HTR-8/SVneo (cell line): ENCODE measurements at regions not wholly inside any gene's neighbourhood (a gene's known extent, or its start where the extent isn't known, plus 50 kb on each side); places are given as distances from the start of the nearest gene placed in this dataset.
"Not testable (repeated sequence)": the region's sequence is repeated elsewhere in the genome, so short reads cannot be mapped to it uniquely, and the experiment has no call there.

Experiments used
- DNase-seq: peaks from one replicate; pipeline ENCODE4 v3.0.0; 2011; ENCODE audit warnings: low spot score, mixed read lengths; ENCODE audit not compliant: insufficient read length
- FAIRE-seq: peaks from 2 replicates; lab custom pipeline; 2011; peaks lifted over from hg19 to GRCh38; lab: Jason Lieb, UNC

- no peak for DNase-seq
- no peak for FAIRE-seq
Measured at GRCh38 chr5:127133071-127133470, 59.8 kb upstream of the C5orf63 start.

DNA sequence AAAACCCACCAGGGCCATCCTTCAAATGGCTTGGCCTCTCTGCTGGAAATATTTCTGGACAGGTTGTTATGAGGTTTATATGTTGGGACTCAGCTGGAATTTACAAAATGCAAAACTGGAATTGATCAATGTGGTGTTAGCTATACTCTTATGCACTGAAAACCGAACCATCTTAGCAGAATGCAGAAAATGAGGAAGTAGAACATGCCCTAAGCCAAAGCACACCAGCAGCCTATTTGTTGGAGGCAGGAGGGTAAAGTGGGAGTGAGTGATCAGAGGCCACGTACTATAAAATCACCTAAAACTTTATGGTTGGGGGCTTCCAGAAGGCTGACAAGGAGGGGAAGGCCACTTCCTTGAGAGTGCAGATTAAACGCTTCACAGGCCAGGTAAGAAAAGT is 63.6 kb upstream of the C5orf63 start:
- DNase-seq (no peak), FAIRE-seq (no peak)

GRCh38 chr5:127143722-127144121 is 70.4 kb upstream of the C5orf63 start:
- FAIRE-seq = no peak
- no peak for DNase-seq

- DNase-seq (no peak), FAIRE-seq (no peak)
Measured at GRCh38 chr5:127153031-127153430, 79.7 kb upstream of the C5orf63 start.

DNA sequence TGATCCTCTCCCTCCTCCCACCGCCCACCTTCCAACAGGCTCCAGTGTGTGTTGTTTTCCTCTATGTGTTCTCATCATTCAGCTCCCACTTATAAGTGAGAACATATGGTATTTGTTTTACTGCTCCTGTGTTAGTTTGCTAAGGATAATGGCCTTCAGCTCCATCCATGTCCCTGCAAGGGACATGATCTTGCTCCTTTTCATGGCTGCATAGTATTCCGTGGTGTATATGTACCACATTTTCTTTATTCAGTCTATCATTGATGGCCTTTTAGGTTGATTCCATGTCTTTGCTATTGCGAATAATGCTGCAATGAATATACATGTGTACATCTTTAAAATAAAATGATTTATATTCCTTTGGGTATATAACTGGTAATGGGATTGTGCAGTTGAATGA is 80.2 kb upstream of the C5orf63 start:
- no peak for DNase-seq
- no peak for FAIRE-seq

GRCh38 chr5:127163750-127164149 is 90.4 kb upstream of the C5orf63 start:
- FAIRE-seq (no peak), DNase-seq (no peak)

DNA sequence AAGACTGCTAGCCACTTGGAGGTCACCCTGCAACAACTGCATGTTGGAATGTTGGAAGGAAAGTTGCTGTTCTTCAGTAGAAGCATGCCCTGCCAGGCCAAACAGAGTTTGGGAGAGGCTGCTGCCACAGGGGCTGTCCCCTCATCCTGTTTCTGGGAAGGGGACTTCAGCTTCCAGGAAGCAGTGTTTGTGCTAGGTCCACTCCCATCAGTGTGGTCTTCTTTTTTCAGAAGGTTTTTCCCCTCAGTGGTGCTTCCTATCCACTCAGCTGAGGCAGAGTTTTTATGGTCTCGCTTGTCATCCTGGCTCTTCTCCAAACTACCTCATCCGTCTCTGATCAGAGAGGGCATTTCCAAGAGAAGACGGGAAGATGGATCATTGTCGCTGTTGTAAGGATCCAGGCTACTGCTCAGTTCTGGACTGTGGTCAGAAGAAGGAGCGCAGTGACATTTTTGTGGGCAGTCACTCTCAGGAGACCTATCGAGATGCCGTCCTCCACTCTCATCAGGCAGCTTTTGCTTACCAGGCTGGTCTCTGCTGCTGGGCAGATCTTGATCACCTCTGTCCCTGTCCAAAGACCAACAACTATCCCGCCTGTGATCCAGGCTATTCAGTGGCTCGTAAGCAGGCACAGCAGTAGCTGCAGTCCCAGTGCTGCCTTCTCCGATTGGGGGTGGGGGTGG is 97.8 kb upstream of the C5orf63 start:
- FAIRE-seq (no peak), DNase-seq (no peak)

DNA sequence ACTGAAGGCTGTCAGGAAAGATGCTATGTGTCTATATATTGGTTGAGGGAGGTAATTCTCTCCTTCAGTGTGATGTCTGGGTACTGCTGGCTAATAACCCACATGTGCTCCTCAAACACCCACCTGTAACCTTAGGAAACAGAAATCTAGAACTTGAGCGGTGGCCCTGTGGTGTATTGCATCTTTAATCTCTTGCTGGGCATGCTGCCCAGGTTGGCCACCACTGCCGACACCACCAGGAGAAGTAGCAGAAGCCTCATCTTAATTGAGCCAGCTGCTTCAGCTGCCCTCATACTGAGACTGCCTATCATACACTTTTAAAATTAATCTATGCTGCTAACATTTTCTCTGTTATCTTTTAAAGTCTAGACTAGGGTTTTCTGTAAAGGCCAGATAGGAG is 103.5 kb upstream of the C5orf63 start:
- DNase-seq (no peak), FAIRE-seq (no peak)

DNA sequence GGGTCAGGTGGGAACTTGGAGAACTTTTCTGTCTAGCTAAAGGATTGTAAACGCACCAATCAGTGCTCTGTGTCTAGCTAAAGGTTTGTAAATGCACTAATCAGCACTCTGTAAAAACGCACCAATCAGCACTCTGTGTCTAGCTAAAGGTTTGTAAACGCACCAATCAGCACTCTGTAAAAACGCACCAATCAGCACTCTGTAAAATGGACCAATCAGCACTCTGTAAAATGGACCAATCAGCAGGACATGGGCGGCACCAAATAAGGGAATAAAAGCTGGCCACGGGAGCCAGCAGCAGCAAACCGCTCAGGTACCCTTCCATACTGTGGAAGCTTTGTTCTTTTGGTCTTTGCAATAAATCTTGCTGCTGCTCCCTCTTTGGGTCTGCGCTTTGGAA is 108.0 kb upstream of the MEGF10 start:
- not testable (repeated sequence) for FAIRE-seq

GRCh38 chr5:127183332-127183731 is 107.3 kb upstream of the MEGF10 start:
- DNase-seq = no peak
- FAIRE-seq = no peak

More for the DNA sequence above, 108.0 kb upstream of the MEGF10 start:
- not testable (repeated sequence) for DNase-seq

GRCh38 chr5:127184851-127185250 is 105.7 kb upstream of the MEGF10 start:
- FAIRE-seq = no peak
- DNase-seq = no peak

DNA sequence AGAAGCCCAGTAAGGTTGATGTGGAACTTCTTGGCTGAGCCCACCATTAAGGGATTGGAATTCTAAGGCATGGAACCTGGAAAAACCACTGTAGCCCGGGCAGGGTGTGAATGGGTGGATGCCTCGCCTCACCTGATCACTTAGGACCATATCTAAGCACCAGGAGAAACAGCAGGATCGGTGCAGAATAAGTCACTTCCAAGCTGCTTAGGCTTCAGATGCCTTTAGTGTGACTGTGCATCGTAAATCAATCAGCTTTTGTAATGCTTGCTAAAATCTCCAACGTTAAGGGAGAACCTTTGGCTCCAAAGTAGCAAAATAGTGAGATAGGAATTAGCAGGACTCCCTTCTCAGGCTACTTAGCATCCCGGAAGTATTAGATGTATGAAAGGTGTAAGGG is 103.9 kb upstream of the MEGF10 start:
- FAIRE-seq = peak; percentile 59

DNA sequence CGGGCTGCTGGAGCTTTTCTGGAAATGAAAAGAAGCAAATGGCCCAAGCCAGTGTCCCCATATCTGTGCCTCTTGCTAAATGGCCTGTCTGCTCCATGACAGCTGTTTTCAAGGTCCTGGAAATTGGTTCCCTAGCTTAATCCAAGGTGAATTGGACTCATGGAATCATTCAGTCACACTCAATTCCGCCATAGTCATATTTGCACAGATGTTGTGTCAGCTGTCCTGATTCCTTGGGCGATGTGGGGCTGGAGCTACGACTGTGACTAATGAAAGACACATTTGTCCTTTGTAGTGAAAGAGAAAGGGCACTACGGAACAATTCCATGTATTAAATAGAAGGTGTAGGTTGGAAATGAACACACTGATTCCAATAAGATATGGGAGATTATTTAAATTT is 102.9 kb upstream of the MEGF10 start:
- no peak for DNase-seq
- FAIRE-seq = no peak

More for the DNA sequence above, 103.9 kb upstream of the MEGF10 start:
- DNase-seq = peak; percentile 57

DNA sequence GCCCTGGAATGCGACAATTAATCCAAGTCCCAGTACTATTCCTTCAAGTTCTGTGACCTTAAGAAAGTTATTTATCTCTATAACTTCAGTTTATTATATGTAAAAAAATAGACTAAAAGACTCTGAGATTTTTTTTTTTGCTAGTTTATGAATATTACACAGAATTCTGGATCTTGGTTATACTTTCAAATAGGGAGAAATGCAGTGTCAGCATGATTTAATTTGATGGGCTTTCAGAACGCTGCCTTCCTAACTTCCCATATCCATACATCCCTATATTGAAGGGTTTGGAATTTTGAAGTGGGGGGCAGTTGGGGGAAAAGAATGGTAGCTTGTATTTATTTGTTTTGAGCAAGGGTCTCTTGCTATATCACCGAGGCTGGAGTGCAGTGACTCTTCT is 98.4 kb upstream of the MEGF10 start:
- DNase-seq (no peak), FAIRE-seq (no peak)

DNA sequence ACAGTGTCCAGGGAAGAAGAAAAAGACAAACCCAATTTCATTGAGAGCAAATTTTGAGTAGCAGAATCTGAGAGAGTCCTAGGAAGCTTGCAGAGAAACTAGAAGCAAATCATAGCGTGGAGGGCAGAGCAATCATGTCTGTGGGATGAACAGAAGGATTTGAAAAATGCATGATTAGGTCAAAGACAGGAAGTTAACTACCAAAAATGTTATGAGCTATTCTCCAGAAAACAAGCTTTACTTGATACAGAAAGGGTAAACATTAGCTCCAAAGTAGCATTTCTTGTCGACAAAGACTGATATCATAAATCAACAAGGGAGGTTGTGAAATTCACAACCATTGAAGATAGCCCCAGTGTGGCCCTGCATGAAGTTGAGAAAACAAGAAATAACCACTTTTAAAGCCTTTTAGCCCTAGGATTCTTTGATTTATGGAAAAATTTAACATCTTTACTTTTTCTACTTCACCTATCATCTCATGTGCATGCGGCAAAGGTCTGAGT is 97.7 kb upstream of the MEGF10 start:
- DNase-seq (no peak), FAIRE-seq (no peak)

DNA sequence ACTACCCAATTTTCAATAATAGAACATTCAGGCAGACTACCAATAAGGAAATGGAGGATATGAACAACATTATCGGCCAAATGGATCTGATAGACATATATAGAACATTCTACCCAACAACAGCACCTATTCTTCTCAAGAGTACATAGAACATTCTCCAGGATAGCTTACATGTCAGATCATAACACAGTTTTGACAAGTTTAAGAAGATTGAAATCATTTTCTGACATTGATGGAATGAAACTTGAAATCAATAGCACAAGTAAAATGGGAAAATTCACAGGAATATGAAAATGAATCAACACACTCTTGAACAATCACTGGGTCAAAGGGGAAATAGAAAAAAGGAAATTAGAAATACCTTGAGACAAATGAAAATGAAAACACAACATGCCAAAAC is 94.6 kb upstream of the MEGF10 start:
- DNase-seq (no peak), FAIRE-seq (no peak)

DNA sequence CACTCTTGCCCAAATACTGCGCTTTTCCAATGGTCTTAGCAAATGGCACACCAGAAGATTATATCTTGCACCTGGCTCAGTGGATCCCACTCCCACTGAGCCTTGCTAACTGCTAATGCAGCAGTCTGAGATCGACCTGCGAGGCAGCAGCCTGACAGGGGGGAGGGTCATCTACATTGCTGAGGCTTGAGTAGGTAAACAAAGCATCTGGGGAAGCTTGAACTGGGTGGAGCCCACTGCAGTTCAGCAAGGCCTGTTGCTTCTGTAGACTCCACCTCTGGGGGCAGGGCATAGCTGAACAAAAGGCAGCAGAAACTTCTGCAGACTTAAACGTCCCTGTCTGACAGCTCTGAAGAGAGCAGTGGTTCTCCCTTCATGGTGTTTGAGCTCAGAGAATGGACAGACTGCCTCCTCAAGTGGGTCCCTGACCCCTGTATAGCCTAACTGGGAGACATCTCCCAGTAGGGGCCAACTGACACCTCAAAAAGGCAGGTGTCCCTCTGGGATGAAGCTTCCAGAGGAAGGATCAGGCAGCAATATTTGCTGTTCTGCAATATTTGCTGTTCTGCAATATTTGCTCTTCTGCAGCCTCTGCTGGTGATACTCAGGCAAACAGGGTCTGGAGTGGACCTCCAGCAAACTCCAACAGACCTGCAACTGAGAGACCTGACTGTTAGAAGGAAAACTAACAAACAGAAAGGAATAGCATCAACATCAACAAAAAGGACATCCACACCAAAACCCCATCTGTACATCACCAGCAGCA is 93.0 kb upstream of the MEGF10 start:
- not testable (repeated sequence) for DNase-seq, FAIRE-seq

DNA sequence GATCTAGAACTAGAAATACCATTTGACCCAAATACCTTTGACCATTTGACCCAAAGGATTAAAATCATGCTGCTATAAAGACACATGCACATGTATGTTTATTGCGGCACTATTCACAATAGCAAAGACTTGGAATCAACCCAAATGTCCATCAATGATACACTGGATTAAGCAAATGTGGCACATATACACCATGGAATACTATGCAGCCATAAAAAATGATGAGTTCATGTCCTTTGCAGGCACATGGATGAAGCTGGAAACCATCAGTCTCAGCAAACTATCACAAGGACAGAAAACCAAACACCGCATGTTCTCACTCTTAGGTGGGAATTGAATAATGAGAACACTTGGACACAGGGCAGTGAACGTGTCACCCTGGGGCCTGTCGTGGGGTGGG is 87.9 kb upstream of the MEGF10 start:
- not testable (repeated sequence) for DNase-seq, FAIRE-seq

DNA sequence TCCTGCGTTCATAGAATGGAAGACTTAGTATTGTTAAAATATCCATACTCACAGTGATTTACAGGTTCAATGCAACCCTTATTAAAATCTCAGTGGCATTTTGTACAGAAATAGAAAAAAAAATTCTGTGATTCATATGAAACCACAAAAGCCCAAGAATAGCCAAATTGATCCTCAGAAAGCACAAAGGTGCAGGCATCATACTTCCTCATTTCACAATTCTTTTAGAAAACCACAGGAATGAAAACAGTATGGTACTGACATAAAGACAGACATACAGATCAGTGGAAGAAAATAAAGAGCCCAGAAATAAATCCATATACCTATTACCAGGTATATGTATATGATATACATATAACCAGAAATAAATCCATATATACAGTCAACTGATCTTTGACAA is 86.8 kb upstream of the MEGF10 start:
- FAIRE-seq (no peak), DNase-seq (no peak)

DNA sequence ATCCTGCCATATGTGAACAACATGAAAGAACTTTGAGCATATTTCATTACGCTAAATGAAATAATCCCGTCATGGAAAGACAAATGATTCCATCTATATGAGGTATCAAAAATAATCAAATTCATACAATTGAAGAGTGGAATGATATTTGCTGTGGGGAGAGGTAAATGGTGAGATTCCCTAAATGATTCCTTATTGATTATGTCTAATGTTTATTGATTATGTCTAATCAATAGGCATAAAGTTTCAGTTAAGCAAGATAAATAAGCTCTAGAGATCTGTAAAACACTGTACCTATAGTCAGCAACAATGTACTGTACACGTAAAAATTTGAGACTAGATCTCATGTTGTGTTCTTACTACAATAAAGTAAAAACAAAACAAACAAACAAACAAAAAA is 85.4 kb upstream of the MEGF10 start:
- no peak for DNase-seq
- no peak for FAIRE-seq

GRCh38 chr5:127206320-127207113 is 84.1 kb upstream of the MEGF10 start:
- DNase-seq = peak; percentile 53
- FAIRE-seq = peak; percentile 81
